ENCODE measurements at regions not wholly inside any gene's neighbourhood (a gene's known extent, or its start where the extent isn't known, plus 50 kb on each side); places are given as distances from the start of the nearest gene placed in this dataset.

GRCh38 chr5:33129309-33129708 lies 311.5 kb upstream of the TARS1 start:
- TF ChIP-seq GABPA (IDR thresholded peaks at IDR 0.05 in 1 of 2, conservative IDR thresholded peaks at IDR 0.05 in 1 of 2): no peak
- no peak for TF ChIP-seq CTCF (IDR thresholded peaks at IDR 0.05; ENCODE audit: low read depth, low read length, missing input control)
- no peak for TF ChIP-seq RAD21 (IDR thresholded peaks at IDR 0.05)
- TF ChIP-seq RXRA (IDR thresholded peaks at IDR 0.05): no peak
- TF ChIP-seq ATF3 (IDR thresholded peaks at IDR 0.05): no peak
- TF ChIP-seq REST (IDR thresholded peaks at IDR 0.05): no peak
- no peak for TF ChIP-seq YY1 (IDR thresholded peaks at IDR 0.05)
